Astrocyte (in vitro differentiated cells and primary cell): ENCODE measurements at regions not wholly inside any gene's neighbourhood (a gene's known extent, or its start where the extent isn't known, plus 50 kb on each side); places are given as distances from the start of the nearest gene placed in this dataset.

Experiments
- EZH2 ChIP-seq: IDR thresholded peaks from 2 replicates; pipeline ENCODE4 v1.6.1; 2012; ENCODE audit warnings: mild to moderate bottlenecking, low read length, inconsistent platforms; ENCODE audit not compliant: insufficient read depth
- TF ChIP-seq, protein P1 (sequence below): IDR thresholded peaks from 2 replicates; pipeline ENCODE4 v1.5.1; 2011; ENCODE audit warnings: low read depth, mild to moderate bottlenecking, inconsistent platforms, low read length, moderate library complexity; ENCODE audit not compliant: insufficient read depth

GRCh38 chr3:73835945-73836344, 211.2 kb upstream of the PDZRN3 start:
- TF ChIP-seq, protein P1, sequence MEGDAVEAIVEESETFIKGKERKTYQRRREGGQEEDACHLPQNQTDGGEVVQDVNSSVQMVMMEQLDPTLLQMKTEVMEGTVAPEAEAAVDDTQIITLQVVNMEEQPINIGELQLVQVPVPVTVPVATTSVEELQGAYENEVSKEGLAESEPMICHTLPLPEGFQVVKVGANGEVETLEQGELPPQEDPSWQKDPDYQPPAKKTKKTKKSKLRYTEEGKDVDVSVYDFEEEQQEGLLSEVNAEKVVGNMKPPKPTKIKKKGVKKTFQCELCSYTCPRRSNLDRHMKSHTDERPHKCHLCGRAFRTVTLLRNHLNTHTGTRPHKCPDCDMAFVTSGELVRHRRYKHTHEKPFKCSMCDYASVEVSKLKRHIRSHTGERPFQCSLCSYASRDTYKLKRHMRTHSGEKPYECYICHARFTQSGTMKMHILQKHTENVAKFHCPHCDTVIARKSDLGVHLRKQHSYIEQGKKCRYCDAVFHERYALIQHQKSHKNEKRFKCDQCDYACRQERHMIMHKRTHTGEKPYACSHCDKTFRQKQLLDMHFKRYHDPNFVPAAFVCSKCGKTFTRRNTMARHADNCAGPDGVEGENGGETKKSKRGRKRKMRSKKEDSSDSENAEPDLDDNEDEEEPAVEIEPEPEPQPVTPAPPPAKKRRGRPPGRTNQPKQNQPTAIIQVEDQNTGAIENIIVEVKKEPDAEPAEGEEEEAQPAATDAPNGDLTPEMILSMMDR: no peak
- TF ChIP-seq EZH2: no peak
